Adrenal gland (tissue), 9 donors: ENCODE measurements at regions not wholly inside any gene's neighbourhood (a gene's known extent, or its start where the extent isn't known, plus 50 kb on each side); places are given as distances from the start of the nearest gene placed in this dataset.

ENCODE experiments used
- DNase-seq, 7 donors: peaks; one replicate each; pipeline ENCODE4 v3.0.0-alpha.2; 2019 to 2020
- H3K27ac ChIP-seq, 5 donors: fragments of 200-600 bp; sonication (generic) in 4 of 5; 1 replicate in 3 of 5; 2 replicates in 2 of 5; pipeline versions ENCODE4 v1.5.1 to v1.8.0; 2016 to 2020; ENCODE audit warnings: mild to moderate bottlenecking in 1 of 5
- H3K27me3 ChIP-seq: fragments of 200-600 bp; 2 replicates; pipeline ENCODE4 v1.8.0; 2021
- H3K36me3 ChIP-seq, 2 donors: fragments of 200-600 bp; replicated peaks in 1 of 2; 1 replicate in 1 of 2; 2 replicates in 1 of 2; pipeline versions ENCODE4 v1.5.1 to v1.8.0; 2018 to 2022
- H3K4me1 ChIP-seq, 2 donors: fragments of 200-600 bp; replicated peaks in 1 of 2; 1 replicate in 1 of 2; 2 replicates in 1 of 2; pipeline versions ENCODE4 v1.5.1 to v1.8.0; 2018 to 2021
- H3K4me3 ChIP-seq, 4 donors: fragments of 200-600 bp; sonication (generic) in 3 of 4; one replicate each; pipeline ENCODE4 v1.5.1; 2016 to 2018
- H3K9me3 ChIP-seq, 3 donors: fragments of 200-600 bp; sonication (generic) in 1 of 3; replicated peaks in 1 of 3; 1 replicate in 2 of 3; 2 replicates in 1 of 3; pipeline versions ENCODE4 v1.5.1 to v1.8.0; 2016 to 2021
- CTCF ChIP-seq, 6 experiments: fragments of 450-650 bp in 4 of 6; fragments of 200-600 bp in 2 of 6; sonication (generic) in 1 of 6; IDR thresholded peaks; 1 replicate in 5 of 6; 2 replicates in 1 of 6; pipeline versions ENCODE4 v1.5.1 to v1.8.0; 2016 to 2021; ENCODE audit warnings: antibody characterized with exemption in 6 of 6, mild to moderate bottlenecking in 2 of 6, moderate library complexity in 1 of 6
- POLR2A ChIP-seq, 2 donors: fragments of 450-650 bp; IDR thresholded peaks; one replicate each; pipeline ENCODE4 v1.6.1; 2017; ENCODE audit warnings: antibody characterized with exemption in 2 of 2, mild to moderate bottlenecking in 2 of 2, moderate library complexity in 1 of 2
- WGBS, 4 donors: extraction: QIAGEN DNeasy Blood & Tissue Kit in 2 of 4; methylation state at CpG; one replicate each; pipeline versions ENCODE4 v1.1.5 to v1.1.7; 2013 to 2017; 5-methylcytosine and 5-hydroxymethylcytosine counted together
- intact Hi-C, 2 donors: fragments of 100-400 bp; cut with DNase I; formaldehyde crosslinking; loops; one replicate each; pipeline versions ENCODE4 v1.14.1 to v1.15.0; 2022 to 2023
- donor health status: healthy with polysubstance abuse.
- donor health status: Bipolar disorder and iron deficiency.
- donor health status: DM: yes; HTN: yes; CAD: no.
- donor health status: DM: no; HTN: no; CAD: no.
- donor health status: DM: no; HTN: no; CAD: no.

DNA sequence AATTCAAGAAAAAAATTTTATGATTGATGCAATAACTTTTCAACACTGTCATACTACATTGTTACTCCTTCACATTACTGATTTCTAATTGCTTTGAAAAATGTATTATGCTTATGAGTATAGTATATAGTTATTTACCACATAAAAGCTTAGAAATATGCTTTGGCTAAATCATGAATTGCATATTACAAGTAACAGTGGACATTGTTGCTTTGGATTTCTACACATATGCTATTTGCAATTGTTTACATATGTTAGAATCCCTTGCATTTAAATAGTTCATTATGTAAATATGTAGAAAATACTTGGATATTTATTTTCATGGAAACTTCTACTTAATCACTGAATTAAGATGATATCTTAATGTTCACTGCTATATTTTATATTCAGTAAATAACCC, 577.5 kb downstream of the QKI start:
- DNase-seq = no peak
- Histone ChIP-seq H3K36me3 (no peaks in the 10 kb centered on the region), H3K27me3 (no peaks in the 10 kb centered on the region), H3K9me3 (no peaks in the 10 kb centered on the region), H3K4me1 (no peaks in the 10 kb centered on the region), H3K27ac (no peak overlapping the region), H3K4me3 (no peak overlapping the region)
- intact Hi-C loops = no loop called here
- TF ChIP-seq POLR2A (IDR thresholded peaks at IDR 0.05) (no peak), CTCF (IDR thresholded peaks at IDR 0.05) (no peak)

GRCh38 chr6:163991321-163991720, 576.8 kb downstream of the QKI start:
- Histone ChIP-seq H3K27ac (no peak overlapping the region), H3K27me3 (no peaks in the 10 kb centered on the region), H3K4me3 (no peak overlapping the region), H3K36me3 (no peaks in the 10 kb centered on the region), H3K4me1 (peaks cover 0 to under 1% of the 10 kb centered on the region in 2 donors), H3K9me3 (no peaks in the 10 kb centered on the region)
- 50 to 63% (median 52%) methylated on average over 4 of the region's 4 CpGs for WGBS, 4 donors
- no peak for DNase-seq
- TF ChIP-seq CTCF (IDR thresholded peaks at IDR 0.05) (no peak), POLR2A (IDR thresholded peaks at IDR 0.05) (no peak)
- intact Hi-C loops = no loop called here

DNA sequence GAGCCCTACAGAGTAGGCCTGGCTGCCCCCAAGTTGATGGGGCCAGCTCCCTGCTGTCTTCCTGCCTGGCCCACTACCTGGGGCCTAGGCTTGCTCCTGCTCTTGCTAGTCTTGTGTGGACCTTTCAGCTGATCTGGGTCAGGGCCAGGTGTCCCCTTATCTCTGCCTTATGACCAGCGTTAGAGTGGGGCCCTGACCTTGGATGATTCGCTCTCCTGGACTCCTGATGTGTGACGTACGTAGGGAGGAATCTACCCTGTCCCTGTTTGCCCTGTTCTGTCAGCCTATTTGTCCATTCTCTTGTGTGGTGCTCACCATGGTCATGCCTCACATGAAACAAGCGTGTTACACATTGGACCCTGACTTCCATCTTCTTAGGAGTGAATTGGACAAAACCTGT, 571.8 kb downstream of the QKI start:
- H3K4me1 ChIP-seq = peaks cover 4 to 5% of the 10 kb centered on the region in 2 donors
- 47 to 85% (median 54%) methylated on average over 4 to 5 of the region's 5 CpGs for WGBS, 4 donors
- no peaks in the 10 kb centered on the region for H3K9me3 ChIP-seq
- H3K36me3 ChIP-seq = no peaks in the 10 kb centered on the region
- no peak for TF ChIP-seq CTCF (IDR thresholded peaks at IDR 0.05)
- no peak for TF ChIP-seq POLR2A (IDR thresholded peaks at IDR 0.05)
- H3K27ac ChIP-seq = peak overlapping the region in 1 of 5 donors; percentile 65
- H3K27me3 ChIP-seq = no peaks in the 10 kb centered on the region
- H3K4me3 ChIP-seq = no peak overlapping the region
- DNase-seq = peak; percentile 31 to 82 (median 69)
- intact Hi-C loops = loop anchor here in 1 of 2 donors (10.0 kb wide), 1 partner anchor 118 kb away; no protein-coding TSS in a partner anchor

DNA sequence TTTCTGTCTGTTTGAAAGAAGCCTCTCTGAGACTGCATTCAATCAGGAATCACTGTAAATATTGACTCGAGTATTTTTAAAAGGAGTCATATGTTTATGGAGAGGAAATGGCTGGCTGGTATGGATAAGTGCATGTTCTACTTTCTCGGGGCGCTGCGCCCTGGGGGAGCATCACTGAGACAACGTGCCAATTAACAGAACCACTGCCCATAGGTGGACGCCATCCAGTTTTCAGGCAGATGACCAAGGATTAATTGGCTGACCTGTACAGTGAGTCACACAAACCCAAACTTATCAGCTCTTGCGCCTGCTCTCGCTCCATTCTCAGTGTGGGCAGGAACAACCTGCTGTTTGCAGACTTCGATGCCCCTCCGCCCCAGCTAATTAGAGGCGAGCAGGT, 571.2 kb downstream of the QKI start:
- no peak for TF ChIP-seq POLR2A (IDR thresholded peaks at IDR 0.05)
- no peak for TF ChIP-seq CTCF (IDR thresholded peaks at IDR 0.05)
- Histone ChIP-seq H3K36me3 (no peaks in the 10 kb centered on the region), H3K9me3 (no peaks in the 10 kb centered on the region), H3K27ac (peak overlapping the region in 1 of 5 donors; percentile 65), H3K27me3 (no peaks in the 10 kb centered on the region), H3K4me3 (no peak overlapping the region), H3K4me1 (peaks cover 4 to 5% of the 10 kb centered on the region in 2 donors)
- WGBS, 4 donors = 46 to 60% (median 55%) methylated on average over 9 to 11 of the region's 11 CpGs
- peak in 6 of 7 donors; percentile 39 to 56 (median 48) for DNase-seq
- intact Hi-C loops = loop anchor here in 1 of 2 donors (10.0 kb wide), 1 partner anchor 119 kb away; no protein-coding TSS in a partner anchor
